Activated T-helper 2 cell treated with anti-CD3 and anti-CD28 coated beads, Interferon-gamma antibody, Interleukin-2, Interleukin-4, amounts not matched to agents 10 μg/mL and 5 μg/mL and 100 μg/mL, durations not matched to agents 14 hours and 24 hours and 36 hours (primary cell): ENCODE measurements at regions not wholly inside any gene's neighbourhood (a gene's known extent, or its start where the extent isn't known, plus 50 kb on each side); places are given as distances from the start of the nearest gene placed in this dataset.

Experiments
- DNase-seq: peaks from one replicate; pipeline ENCODE4 v3.0.0; 2021; ENCODE audit warnings: low spot score
- H3K27ac Mint-ChIP-seq: one replicate; pipeline ENCODE4 v1.8.0; 2021; ENCODE audit warnings: mixed read lengths
- H3K27me3 Mint-ChIP-seq: one replicate; pipeline ENCODE4 v1.8.0; 2021; ENCODE audit warnings: low read depth, mixed read lengths
- H3K36me3 Mint-ChIP-seq: one replicate; pipeline ENCODE4 v1.8.0; 2021; ENCODE audit warnings: low read depth, mixed read lengths
- H3K4me1 Mint-ChIP-seq: one replicate; pipeline ENCODE4 v1.8.0; 2021; ENCODE audit warnings: low read depth, mixed read lengths
- H3K4me3 Mint-ChIP-seq: one replicate; pipeline ENCODE4 v1.8.0; 2021; ENCODE audit warnings: low read depth, mild to moderate bottlenecking, moderate library complexity, mixed read lengths
- H3K9me3 Mint-ChIP-seq: one replicate; pipeline ENCODE4 v1.8.0; 2021; ENCODE audit warnings: mixed read lengths
- intact Hi-C: fragments of 100-400 bp; cut with micrococcal nuclease; formaldehyde crosslinking; loops from one replicate; pipeline ENCODE4 v1.15.1; 2023

GRCh38 chr4:123249821-123250220, 146.8 kb upstream of the SPRY1 start:
- DNase-seq, result no peak
- Mint-ChIP-seq H3K4me3 (no peak overlapping the region), H3K27me3 (no peaks in the 10 kb centered on the region), H3K9me3 (no peaks in the 10 kb centered on the region), H3K27ac (no peak overlapping the region), H3K4me1 (no peaks in the 10 kb centered on the region), H3K36me3 (no peaks in the 10 kb centered on the region)
- intact Hi-C loops, result no loop called here

- Mint-ChIP-seq H3K9me3 (no peaks in the 10 kb centered on the region), H3K4me3 (no peak overlapping the region), H3K36me3 (no peaks in the 10 kb centered on the region), H3K4me1 (no peaks in the 10 kb centered on the region), H3K27me3 (no peaks in the 10 kb centered on the region), H3K27ac (no peak overlapping the region)
- intact Hi-C loops, result no loop called here
- no peak for DNase-seq
These were observed 145.8 kb upstream of the SPRY1 start for GRCh38 chr4:123250843-123251242.

GRCh38 chr4:123255971-123256370, 140.6 kb upstream of the SPRY1 start:
- Mint-ChIP-seq H3K36me3 (peaks cover 7% of the 10 kb centered on the region), H3K27ac (no peak overlapping the region), H3K27me3 (no peaks in the 10 kb centered on the region), H3K4me1 (peaks cover 2% of the 10 kb centered on the region), H3K4me3 (no peak overlapping the region), H3K9me3 (no peaks in the 10 kb centered on the region)
- intact Hi-C loops, result no loop called here
- no peak for DNase-seq

GRCh38 chr4:123256901-123257300, 139.7 kb upstream of the SPRY1 start:
- intact Hi-C loops, result no loop called here
- H3K4me3 Mint-ChIP-seq, result no peak overlapping the region
- DNase-seq, result no peak
- H3K36me3 Mint-ChIP-seq, result peaks cover 7% of the 10 kb centered on the region
- no peak overlapping the region for H3K27ac Mint-ChIP-seq
- peaks cover 2% of the 10 kb centered on the region for H3K4me1 Mint-ChIP-seq
- no peaks in the 10 kb centered on the region for H3K9me3 Mint-ChIP-seq
- H3K27me3 Mint-ChIP-seq, result no peaks in the 10 kb centered on the region

GRCh38 chr4:123257591-123257990, 139.0 kb upstream of the SPRY1 start:
- intact Hi-C loops, result no loop called here
- Mint-ChIP-seq H3K4me3 (no peak overlapping the region), H3K9me3 (no peaks in the 10 kb centered on the region), H3K36me3 (peaks cover 7% of the 10 kb centered on the region), H3K27me3 (no peaks in the 10 kb centered on the region), H3K27ac (no peak overlapping the region), H3K4me1 (peaks cover 2% of the 10 kb centered on the region)
- no peak for DNase-seq

GRCh38 chr4:123259676-123260646, 136.6 kb upstream of the SPRY1 start:
- Mint-ChIP-seq H3K4me1 (peaks cover 2% of the 10 kb centered on the region), H3K4me3 (no peak overlapping the region), H3K27me3 (no peaks in the 10 kb centered on the region), H3K9me3 (no peaks in the 10 kb centered on the region), H3K27ac (no peak overlapping the region), H3K36me3 (peaks cover 7% of the 10 kb centered on the region)
- intact Hi-C loops, result no loop called here
- DNase-seq, result no peak

- H3K4me1 Mint-ChIP-seq, result peaks cover 2% of the 10 kb centered on the region
- no peaks in the 10 kb centered on the region for H3K27me3 Mint-ChIP-seq
- peaks cover 7% of the 10 kb centered on the region for H3K36me3 Mint-ChIP-seq
- no peak overlapping the region for H3K27ac Mint-ChIP-seq
- H3K9me3 Mint-ChIP-seq, result no peaks in the 10 kb centered on the region
- H3K4me3 Mint-ChIP-seq, result no peak overlapping the region
- no peak for DNase-seq
- intact Hi-C loops, result no loop called here
These were observed 135.9 kb upstream of the SPRY1 start for GRCh38 chr4:123260653-123261052.

- no peak for DNase-seq
These were observed 134.5 kb upstream of the SPRY1 start for GRCh38 chr4:123262080-123262479.

GRCh38 chr4:123265443-123265842, 131.2 kb upstream of the SPRY1 start:
- no peaks in the 10 kb centered on the region for H3K9me3 Mint-ChIP-seq
- no peak for DNase-seq
- intact Hi-C loops, result no loop called here
- H3K4me1 Mint-ChIP-seq, result no peaks in the 10 kb centered on the region
- H3K4me3 Mint-ChIP-seq, result no peak overlapping the region
- H3K27ac Mint-ChIP-seq, result no peak overlapping the region
- H3K27me3 Mint-ChIP-seq, result no peaks in the 10 kb centered on the region
- no peaks in the 10 kb centered on the region for H3K36me3 Mint-ChIP-seq

More at GRCh38 chr4:123262080-123262479, 134.5 kb upstream of the SPRY1 start:
- Mint-ChIP-seq H3K27ac (no peak overlapping the region), H3K4me1 (peaks cover 2% of the 10 kb centered on the region), H3K4me3 (no peak overlapping the region), H3K27me3 (no peaks in the 10 kb centered on the region), H3K36me3 (peaks cover 3% of the 10 kb centered on the region), H3K9me3 (no peaks in the 10 kb centered on the region)
- intact Hi-C loops, result no loop called here

GRCh38 chr4:123266221-123266620, 130.4 kb upstream of the SPRY1 start:
- no peaks in the 10 kb centered on the region for H3K4me1 Mint-ChIP-seq
- intact Hi-C loops, result no loop called here
- DNase-seq, result no peak
- H3K27ac Mint-ChIP-seq, result no peak overlapping the region
- H3K4me3 Mint-ChIP-seq, result no peak overlapping the region
- H3K27me3 Mint-ChIP-seq, result no peaks in the 10 kb centered on the region
- H3K36me3 Mint-ChIP-seq, result no peaks in the 10 kb centered on the region
- H3K9me3 Mint-ChIP-seq, result no peaks in the 10 kb centered on the region

- no peaks in the 10 kb centered on the region for H3K27me3 Mint-ChIP-seq
- no peaks in the 10 kb centered on the region for H3K4me1 Mint-ChIP-seq
- H3K9me3 Mint-ChIP-seq, result peaks cover 6% of the 10 kb centered on the region
- intact Hi-C loops, result no loop called here
- DNase-seq, result no peak
- no peak overlapping the region for H3K4me3 Mint-ChIP-seq
- no peak overlapping the region for H3K27ac Mint-ChIP-seq
- no peaks in the 10 kb centered on the region for H3K36me3 Mint-ChIP-seq
These were observed 117.8 kb upstream of the SPRY1 start for GRCh38 chr4:123278755-123279154.

- intact Hi-C loops, result no loop called here
- Mint-ChIP-seq H3K36me3 (no peaks in the 10 kb centered on the region), H3K9me3 (no peaks in the 10 kb centered on the region), H3K27ac (no peak overlapping the region), H3K4me1 (no peaks in the 10 kb centered on the region), H3K27me3 (no peaks in the 10 kb centered on the region), H3K4me3 (no peak overlapping the region)
- no peak for DNase-seq
These were observed 113.2 kb upstream of the SPRY1 start for GRCh38 chr4:123283371-123283895.

- intact Hi-C loops, result no loop called here
- DNase-seq, result no peak
- H3K4me1 Mint-ChIP-seq, result no peaks in the 10 kb centered on the region
- no peaks in the 10 kb centered on the region for H3K9me3 Mint-ChIP-seq
- H3K27ac Mint-ChIP-seq, result no peak overlapping the region
- no peaks in the 10 kb centered on the region for H3K36me3 Mint-ChIP-seq
- H3K4me3 Mint-ChIP-seq, result no peak overlapping the region
- no peaks in the 10 kb centered on the region for H3K27me3 Mint-ChIP-seq
These were observed 112.4 kb upstream of the SPRY1 start for GRCh38 chr4:123284168-123284567.
